LNCaP clone FGC (cell line): ENCODE measurements at regions not wholly inside any gene's neighbourhood (a gene's known extent, or its start where the extent isn't known, plus 50 kb on each side); places are given as distances from the start of the nearest gene placed in this dataset.

Experiments used
- DNase-seq: peaks from one replicate; pipeline ENCODE4 v3.0.0-alpha.2; 2011; ENCODE audit warnings: low read depth
- H3K4me3 ChIP-seq: 2 replicates; pipeline ENCODE4 v1.5.1; 2011; ENCODE audit warnings: mild to moderate bottlenecking, low read depth, low read length, control low read depth
- TF ChIP-seq, protein P1 (sequence below): IDR thresholded peaks from 2 replicates; pipeline ENCODE4 v1.5.1; 2012; ENCODE audit warnings: mild to moderate bottlenecking; ENCODE audit not compliant: control insufficient read depth, insufficient read depth; ENCODE audit errors: extremely low read depth

DNA sequence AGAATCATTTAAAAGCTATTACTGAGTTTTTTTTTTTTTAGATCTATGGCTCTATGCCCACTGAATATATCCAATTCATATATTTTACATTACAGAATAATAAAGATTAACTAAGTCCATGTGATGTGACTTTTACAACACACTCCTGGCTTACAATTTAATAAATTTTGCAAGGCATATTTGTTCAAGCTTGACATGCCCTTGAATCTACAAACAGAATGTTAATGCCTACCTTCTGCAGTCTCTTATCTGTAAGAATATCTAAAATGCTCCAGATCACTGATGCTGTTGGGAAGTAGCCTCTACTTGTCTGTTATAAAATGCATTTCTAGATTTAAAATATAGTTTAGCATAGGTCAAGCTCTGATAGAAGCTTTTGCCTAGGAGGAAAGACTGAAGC is 100.7 kb upstream of the RASGEF1B start:
- TF ChIP-seq, protein P1, sequence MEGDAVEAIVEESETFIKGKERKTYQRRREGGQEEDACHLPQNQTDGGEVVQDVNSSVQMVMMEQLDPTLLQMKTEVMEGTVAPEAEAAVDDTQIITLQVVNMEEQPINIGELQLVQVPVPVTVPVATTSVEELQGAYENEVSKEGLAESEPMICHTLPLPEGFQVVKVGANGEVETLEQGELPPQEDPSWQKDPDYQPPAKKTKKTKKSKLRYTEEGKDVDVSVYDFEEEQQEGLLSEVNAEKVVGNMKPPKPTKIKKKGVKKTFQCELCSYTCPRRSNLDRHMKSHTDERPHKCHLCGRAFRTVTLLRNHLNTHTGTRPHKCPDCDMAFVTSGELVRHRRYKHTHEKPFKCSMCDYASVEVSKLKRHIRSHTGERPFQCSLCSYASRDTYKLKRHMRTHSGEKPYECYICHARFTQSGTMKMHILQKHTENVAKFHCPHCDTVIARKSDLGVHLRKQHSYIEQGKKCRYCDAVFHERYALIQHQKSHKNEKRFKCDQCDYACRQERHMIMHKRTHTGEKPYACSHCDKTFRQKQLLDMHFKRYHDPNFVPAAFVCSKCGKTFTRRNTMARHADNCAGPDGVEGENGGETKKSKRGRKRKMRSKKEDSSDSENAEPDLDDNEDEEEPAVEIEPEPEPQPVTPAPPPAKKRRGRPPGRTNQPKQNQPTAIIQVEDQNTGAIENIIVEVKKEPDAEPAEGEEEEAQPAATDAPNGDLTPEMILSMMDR = no peak
- H3K4me3 ChIP-seq = no peak overlapping the region
- no peak for DNase-seq

DNA sequence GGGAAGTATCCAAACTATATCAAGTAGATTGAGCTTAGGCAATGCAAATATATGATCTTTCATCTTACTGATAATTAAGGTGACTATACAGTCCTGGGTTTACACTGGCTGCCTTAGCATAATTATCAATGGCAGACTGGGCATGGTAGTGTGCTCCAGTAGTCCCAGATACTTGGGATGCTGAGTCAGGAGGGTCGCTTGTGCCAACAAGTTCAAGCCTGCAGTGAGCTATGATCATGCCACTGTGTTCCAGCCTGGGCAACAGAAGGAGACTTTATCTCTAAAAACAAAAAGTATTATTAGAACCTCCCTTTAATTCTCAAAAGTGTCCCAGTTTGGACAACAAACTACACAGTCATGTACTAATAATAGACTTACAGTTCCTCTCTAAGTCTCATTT is 99.4 kb upstream of the RASGEF1B start:
- H3K4me3 ChIP-seq = no peak overlapping the region
- DNase-seq = no peak
- TF ChIP-seq, protein P1 = no peak

DNA sequence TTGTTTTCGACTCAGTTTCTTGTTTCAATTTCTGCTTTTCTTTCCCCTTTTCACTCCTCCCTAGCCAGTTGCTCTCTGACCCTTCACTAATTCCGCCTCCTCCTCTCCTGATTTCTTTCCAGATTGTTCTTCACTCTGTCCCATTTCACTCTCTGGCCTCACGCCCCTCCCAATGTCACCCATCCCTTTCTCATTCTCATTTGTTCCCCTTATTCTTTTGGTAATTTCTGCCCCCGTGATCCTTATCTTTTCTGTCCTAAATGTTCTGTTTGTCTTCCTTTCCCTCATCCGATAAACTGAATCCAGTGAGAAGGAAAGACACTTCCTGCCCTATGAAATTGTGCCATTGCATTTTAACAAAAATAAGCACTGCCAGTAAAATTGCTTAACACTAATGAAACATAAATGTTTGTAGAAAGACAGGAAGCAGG is 94.5 kb upstream of the RASGEF1B start:
- no peak overlapping the region for H3K4me3 ChIP-seq
- TF ChIP-seq, protein P1 = no peak
- no peak for DNase-seq

DNA sequence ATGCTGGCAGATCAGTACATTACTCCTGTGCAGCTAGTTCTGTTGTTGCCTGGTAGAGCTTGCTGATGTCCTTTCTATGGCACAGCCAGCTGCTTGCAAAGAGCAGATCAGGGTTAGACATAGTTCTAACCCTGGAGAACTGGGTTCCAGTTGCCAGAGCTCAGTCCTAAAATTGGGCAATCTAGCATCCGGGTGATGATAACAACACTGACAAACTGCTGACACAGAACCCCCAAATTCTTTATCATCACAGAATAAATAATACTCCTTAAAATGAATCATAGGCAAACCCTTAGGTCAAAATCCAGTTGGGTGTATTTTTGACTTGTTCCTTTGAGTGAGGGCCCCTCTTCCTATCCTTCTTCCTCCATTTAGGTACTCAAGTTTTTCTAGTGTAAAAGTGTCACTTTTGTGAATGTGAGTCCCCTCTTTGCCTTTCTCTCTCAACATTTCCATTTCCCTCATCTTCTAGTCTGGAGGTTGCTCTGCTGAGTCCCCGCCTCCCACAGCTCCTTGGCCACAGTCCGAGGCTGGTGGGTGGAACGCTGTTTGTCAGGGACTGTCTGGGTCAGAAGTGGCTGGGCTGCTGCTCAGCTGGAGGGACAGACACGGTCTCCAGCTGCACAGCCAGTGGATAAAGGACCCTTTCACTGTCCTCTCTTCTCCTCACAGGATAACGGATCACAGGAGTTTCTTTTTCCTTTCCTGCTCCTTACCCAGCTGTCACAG is 93.6 kb upstream of the RASGEF1B start:
- H3K4me3 ChIP-seq = no peak overlapping the region
- DNase-seq = no peak
- TF ChIP-seq, protein P1 = no peak

DNA sequence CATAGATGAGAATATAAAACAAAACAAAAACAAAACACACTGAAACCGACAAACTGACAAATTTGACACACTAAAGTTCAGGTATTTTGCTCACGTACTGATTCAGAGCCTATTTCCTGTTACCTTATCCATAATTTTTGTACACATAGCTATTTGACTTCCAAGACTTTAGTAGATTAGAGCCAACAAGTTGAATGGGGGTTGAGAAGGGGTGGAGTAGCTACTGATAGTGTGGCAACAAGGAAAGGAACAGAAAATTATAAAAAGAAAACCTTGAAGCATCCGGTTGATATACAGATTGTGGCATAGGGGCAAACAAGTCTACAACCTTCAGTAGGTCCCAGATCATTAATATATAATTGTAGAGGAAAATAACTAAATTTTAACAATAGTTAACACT is 92.3 kb upstream of the RASGEF1B start:
- TF ChIP-seq, protein P1 = no peak
- no peak for DNase-seq
- no peak overlapping the region for H3K4me3 ChIP-seq

DNA sequence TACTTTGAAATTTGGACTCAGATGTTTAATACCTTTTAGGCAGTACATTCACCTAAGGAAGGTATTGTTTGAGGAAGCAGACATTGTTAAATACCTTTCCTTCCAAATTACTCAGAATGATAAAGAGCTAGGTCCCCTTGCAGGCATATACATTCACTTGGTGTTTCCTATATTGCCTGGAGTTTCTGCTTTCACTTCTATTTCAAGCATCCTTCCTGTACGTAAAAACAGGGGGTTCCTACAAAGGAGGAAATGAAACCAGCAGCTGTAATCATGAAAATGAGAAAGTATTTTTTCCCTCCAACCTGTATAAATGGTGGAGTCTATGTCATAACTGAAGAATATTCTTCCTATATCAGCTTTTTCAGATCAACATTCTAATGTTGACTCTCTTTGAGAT is 90.4 kb upstream of the RASGEF1B start:
- no peak for DNase-seq
- H3K4me3 ChIP-seq = no peak overlapping the region
- TF ChIP-seq, protein P1 = no peak

DNA sequence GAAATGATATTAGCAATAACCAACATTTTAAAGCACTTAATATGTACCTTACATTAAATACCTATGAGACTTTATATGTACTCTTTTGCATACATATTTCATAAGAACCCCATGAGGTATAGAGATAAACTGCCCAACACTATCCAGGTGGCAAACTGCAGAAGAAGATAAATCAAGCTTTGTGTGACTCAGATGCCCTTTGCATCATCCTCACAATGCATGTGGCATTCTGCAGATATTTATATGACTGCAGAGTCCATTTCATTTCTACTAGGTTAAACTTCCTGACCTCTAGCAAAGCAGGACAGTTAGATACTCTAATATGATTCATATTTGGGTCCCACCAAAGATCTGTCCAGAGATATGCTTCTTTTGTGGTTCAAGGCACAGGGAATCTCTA is 85.6 kb upstream of the RASGEF1B start:
- H3K4me3 ChIP-seq = no peak overlapping the region
- TF ChIP-seq, protein P1 = no peak
- DNase-seq = no peak
